Stimulated activated effector memory CD8-positive, alpha-beta T cell treated with anti-CD3 and anti-CD28 coated beads, Interleukin-12 subunit alpha, Interleukin-12 subunit beta, amount 100 ng/mL, for 72 hours (primary cell): ENCODE measurements at regions not wholly inside any gene's neighbourhood (a gene's known extent, or its start where the extent isn't known, plus 50 kb on each side); places are given as distances from the start of the nearest gene placed in this dataset.

Experiments
- ATAC-seq: fragments of 150-1000 bp; cut with Tn5 transposase; 2 replicates; pipeline ENCODE4 v1.10.0; 2021
- DNase-seq, 2 donors: peaks; one replicate each; pipeline ENCODE4 v3.0.0; 2021 to 2022; ENCODE audit warnings: low spot score in 2 of 2
- H3K27ac Mint-ChIP-seq: one replicate; pipeline ENCODE4 v1.8.0; 2022; ENCODE audit warnings: mild to moderate bottlenecking, mixed read lengths
- H3K36me3 Mint-ChIP-seq: one replicate; pipeline ENCODE4 v1.8.0; 2022; ENCODE audit warnings: mild to moderate bottlenecking, mixed read lengths
- H3K4me1 Mint-ChIP-seq: one replicate; pipeline ENCODE4 v1.8.0; 2022; ENCODE audit warnings: mixed read lengths
- H3K4me3 Mint-ChIP-seq: one replicate; pipeline ENCODE4 v1.8.0; 2022; ENCODE audit warnings: mild to moderate bottlenecking, mixed read lengths
- H3K9me3 Mint-ChIP-seq: one replicate; pipeline ENCODE4 v1.8.0; 2022; ENCODE audit warnings: mixed read lengths

DNA sequence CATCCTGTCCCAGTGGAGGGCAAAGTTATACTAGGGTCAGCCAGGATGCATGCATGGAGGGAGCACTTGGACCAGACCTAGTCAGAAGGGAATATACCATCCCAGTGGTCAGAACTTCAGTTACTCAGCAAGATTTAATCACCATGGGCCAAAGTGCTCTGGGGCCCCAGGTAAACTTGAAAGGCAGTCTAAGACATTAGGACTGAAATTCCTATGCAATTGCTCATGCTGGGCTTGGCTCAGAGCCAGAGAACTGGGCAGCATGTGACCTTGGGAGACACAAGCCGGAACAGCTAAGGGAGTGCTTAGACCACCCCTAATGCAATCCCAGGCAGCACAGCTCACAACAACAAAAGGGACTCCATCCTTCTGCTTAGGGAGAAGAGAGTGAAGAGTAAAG, 401.3 kb downstream of the KCNJ3 start:
- peaks cover 19% of the 10 kb centered on the region for H3K9me3 Mint-ChIP-seq
- no peak for ATAC-seq
- H3K4me1 Mint-ChIP-seq = no peaks in the 10 kb centered on the region
- H3K27ac Mint-ChIP-seq = no peak overlapping the region
- H3K4me3 Mint-ChIP-seq = no peak overlapping the region
- no peak for DNase-seq
- no peaks in the 10 kb centered on the region for H3K36me3 Mint-ChIP-seq

DNA sequence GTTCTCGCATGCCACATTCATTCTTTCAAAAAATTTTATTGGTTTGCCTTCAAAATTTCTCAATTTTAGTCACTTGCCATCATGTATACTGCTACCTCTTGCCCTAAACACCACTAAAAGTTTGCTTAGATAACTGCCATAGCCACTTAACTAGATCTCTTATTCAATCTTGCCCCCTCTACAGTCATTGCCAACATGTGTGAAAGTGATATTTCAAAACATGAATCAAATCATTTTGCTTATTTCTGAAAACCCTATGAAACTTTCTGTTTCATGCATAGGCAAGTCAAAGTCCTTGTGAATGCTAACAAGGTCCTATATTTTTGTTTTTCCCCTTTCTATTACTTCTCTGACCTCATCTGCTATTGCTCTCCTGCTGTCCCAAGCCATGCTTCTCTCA, 397.1 kb downstream of the KCNJ3 start:
- no peak overlapping the region for H3K27ac Mint-ChIP-seq
- no peak for ATAC-seq
- peaks cover 12% of the 10 kb centered on the region for H3K9me3 Mint-ChIP-seq
- no peaks in the 10 kb centered on the region for H3K4me1 Mint-ChIP-seq
- no peak for DNase-seq
- H3K36me3 Mint-ChIP-seq = no peaks in the 10 kb centered on the region
- no peak overlapping the region for H3K4me3 Mint-ChIP-seq

GRCh38 chr2:155080373-155080772, 381.9 kb downstream of the KCNJ3 start:
- Mint-ChIP-seq H3K9me3 (peaks cover 7% of the 10 kb centered on the region), H3K36me3 (no peaks in the 10 kb centered on the region), H3K4me1 (no peaks in the 10 kb centered on the region), H3K27ac (no peak overlapping the region), H3K4me3 (no peak overlapping the region)
- ATAC-seq (no peak), DNase-seq (no peak)

DNA sequence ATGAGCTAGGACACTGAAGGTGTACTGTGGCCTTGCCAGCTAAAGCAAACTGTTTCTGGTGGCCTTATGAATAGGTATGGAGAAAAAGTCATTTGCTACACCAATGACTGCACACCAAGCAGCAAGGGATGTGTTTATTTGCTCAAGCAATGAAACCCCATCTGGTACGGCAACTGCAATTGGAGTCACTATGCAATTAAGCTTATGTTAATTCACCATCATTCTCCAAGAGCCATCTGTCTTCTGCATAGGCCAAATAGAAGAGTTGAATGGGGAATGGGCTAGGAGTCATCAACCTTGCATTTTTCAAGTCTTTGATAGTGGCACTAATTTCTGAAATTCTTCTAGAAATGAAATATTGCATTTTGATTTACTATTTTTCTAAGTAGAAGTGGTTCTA, 372.0 kb downstream of the KCNJ3 start:
- Mint-ChIP-seq H3K4me1 (no peaks in the 10 kb centered on the region), H3K4me3 (no peak overlapping the region), H3K27ac (no peak overlapping the region), H3K9me3 (peaks cover 6% of the 10 kb centered on the region), H3K36me3 (no peaks in the 10 kb centered on the region)
- ATAC-seq (no peak), DNase-seq (no peak)

DNA sequence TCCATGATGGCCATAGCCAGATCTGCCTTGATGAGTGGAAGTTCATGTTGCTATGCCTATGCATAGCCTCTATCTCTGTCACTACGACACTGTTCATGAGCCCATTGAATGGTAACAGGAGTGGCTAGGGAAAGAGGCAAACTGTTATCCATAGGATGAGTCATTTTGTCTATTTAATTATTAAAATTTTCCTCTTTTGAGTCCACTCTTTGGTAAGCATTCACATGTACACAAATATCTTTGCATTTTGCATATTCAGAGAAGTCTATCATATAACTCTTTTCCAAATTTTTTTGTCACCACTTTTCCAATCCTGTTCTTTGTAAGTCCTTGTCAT, 364.4 kb downstream of the KCNJ3 start:
- Mint-ChIP-seq H3K4me1 (no peaks in the 10 kb centered on the region), H3K36me3 (no peaks in the 10 kb centered on the region), H3K27ac (no peak overlapping the region), H3K9me3 (peaks cover 6% of the 10 kb centered on the region), H3K4me3 (no peak overlapping the region)
- DNase-seq (no peak), ATAC-seq (no peak)

- Mint-ChIP-seq H3K9me3 (peaks cover 6% of the 10 kb centered on the region), H3K27ac (no peak overlapping the region), H3K36me3 (no peaks in the 10 kb centered on the region), H3K4me3 (no peak overlapping the region), H3K4me1 (no peaks in the 10 kb centered on the region)
- no peak for ATAC-seq
- no peak for DNase-seq
Measured at GRCh38 chr2:155062250-155062921, 363.9 kb downstream of the KCNJ3 start.

- Mint-ChIP-seq H3K36me3 (no peaks in the 10 kb centered on the region), H3K4me1 (no peaks in the 10 kb centered on the region), H3K4me3 (no peak overlapping the region), H3K9me3 (no peaks in the 10 kb centered on the region), H3K27ac (no peak overlapping the region)
- ATAC-seq (no peak), DNase-seq (no peak)
Measured at GRCh38 chr2:155060896-155061295, 362.4 kb downstream of the KCNJ3 start.

DNA sequence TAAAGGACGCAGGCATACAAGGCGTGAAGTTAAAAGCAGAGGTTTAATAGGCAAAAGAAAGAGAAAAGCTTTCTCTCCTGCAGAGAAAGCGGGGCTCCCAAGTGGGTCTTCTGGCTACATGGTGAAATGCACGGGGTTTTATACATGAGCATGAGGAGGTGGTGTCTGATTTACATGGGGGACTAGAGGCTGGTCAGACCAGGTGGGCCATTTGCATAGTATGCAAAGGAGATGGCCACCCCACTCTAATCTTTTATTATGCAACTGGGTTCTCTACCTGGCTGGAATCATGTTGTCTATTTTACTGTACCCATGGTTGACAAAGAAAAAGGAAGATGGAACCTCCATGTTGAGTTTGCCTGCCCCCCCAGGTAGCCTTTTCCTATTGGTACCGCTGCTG, 356.2 kb downstream of the KCNJ3 start:
- H3K9me3 Mint-ChIP-seq = peaks cover 9% of the 10 kb centered on the region
- H3K4me3 Mint-ChIP-seq = no peak overlapping the region
- ATAC-seq (no peak), DNase-seq (no peak)
- H3K36me3 Mint-ChIP-seq = no peaks in the 10 kb centered on the region
- no peaks in the 10 kb centered on the region for H3K4me1 Mint-ChIP-seq
- no peak overlapping the region for H3K27ac Mint-ChIP-seq

DNA sequence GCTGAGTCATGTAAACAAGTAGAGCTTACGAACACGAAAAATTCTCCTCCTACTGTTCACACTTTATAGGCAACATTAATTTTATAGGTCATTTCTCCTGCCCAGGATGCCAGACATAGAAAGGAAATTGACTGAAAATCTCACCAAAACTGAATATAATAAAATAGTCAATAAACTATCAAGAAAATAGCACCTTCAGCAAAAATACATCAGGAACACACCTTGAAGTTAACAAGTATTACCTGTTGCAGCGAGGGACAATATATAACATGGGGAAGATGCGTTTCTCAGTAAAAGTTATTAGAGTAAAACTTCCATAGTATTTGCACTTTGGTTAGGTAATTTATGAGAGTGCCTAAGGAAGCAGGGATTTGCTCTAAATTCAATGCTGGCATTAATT, 344.6 kb downstream of the KCNJ3 start:
- no peak for DNase-seq

DNA sequence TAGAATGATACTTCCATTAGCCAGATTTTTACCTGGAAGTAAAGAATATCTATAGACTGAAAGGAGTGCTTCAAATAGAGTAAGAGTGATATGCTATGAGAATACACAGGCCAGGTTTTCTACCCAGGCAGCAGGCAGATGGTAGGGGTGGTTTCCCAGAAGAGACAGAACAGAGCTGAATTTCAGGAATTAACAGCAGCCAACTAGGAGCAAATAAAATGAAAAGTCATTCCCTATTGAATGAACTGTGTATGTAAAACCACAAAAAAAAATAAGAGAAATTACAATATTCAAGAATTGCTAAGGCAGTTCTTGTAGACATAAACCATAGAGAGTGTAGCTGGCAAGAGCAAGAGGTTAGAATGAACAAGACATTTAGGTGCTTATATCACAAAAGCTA, 336.8 kb downstream of the KCNJ3 start:
- no peaks in the 10 kb centered on the region for H3K36me3 Mint-ChIP-seq
- DNase-seq (no peak), ATAC-seq (no peak)
- no peak overlapping the region for H3K4me3 Mint-ChIP-seq
- peaks cover 5% of the 10 kb centered on the region for H3K9me3 Mint-ChIP-seq
- H3K4me1 Mint-ChIP-seq = no peaks in the 10 kb centered on the region
- no peak overlapping the region for H3K27ac Mint-ChIP-seq

More for the DNA sequence above, 344.6 kb downstream of the KCNJ3 start:
- Mint-ChIP-seq H3K36me3 (no peaks in the 10 kb centered on the region), H3K4me3 (no peak overlapping the region), H3K27ac (no peak overlapping the region), H3K4me1 (no peaks in the 10 kb centered on the region), H3K9me3 (peaks cover 3% of the 10 kb centered on the region)
- no peak for ATAC-seq

GRCh38 chr2:155033652-155034051, 335.2 kb downstream of the KCNJ3 start:
- no peak overlapping the region for H3K4me3 Mint-ChIP-seq
- H3K4me1 Mint-ChIP-seq = no peaks in the 10 kb centered on the region
- H3K9me3 Mint-ChIP-seq = peaks cover 13% of the 10 kb centered on the region
- DNase-seq (no peak), ATAC-seq (no peak)
- H3K36me3 Mint-ChIP-seq = no peaks in the 10 kb centered on the region
- no peak overlapping the region for H3K27ac Mint-ChIP-seq

DNA sequence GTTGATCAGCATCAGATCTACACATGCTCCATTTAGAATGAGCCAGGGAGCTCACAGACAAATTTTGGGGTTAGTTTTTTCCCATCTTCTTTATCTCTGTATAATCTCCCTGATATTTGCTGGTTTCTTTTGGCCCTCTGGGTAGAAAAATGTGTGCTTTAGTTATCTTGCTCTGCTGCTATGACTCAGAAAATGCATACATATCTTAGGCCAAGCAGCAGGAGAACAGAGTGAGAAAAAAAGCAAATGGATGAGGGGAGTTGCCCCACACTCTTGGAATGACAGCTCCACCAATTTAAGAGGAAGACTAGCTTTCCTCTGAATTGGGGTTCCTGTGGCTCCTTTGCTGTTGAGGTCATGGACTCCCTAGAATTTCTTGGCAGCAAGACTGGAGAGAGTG, 331.8 kb downstream of the KCNJ3 start:
- ATAC-seq (no peak), DNase-seq (no peak)
- Mint-ChIP-seq H3K36me3 (no peaks in the 10 kb centered on the region), H3K4me1 (no peaks in the 10 kb centered on the region), H3K4me3 (no peak overlapping the region), H3K27ac (no peak overlapping the region), H3K9me3 (peaks cover 19% of the 10 kb centered on the region)

GRCh38 chr2:155026651-155027174, 328.2 kb downstream of the KCNJ3 start:
- DNase-seq (no peak), ATAC-seq (no peak)
- Mint-ChIP-seq H3K36me3 (no peaks in the 10 kb centered on the region), H3K27ac (no peak overlapping the region), H3K4me3 (no peak overlapping the region), H3K9me3 (peaks cover 19% of the 10 kb centered on the region), H3K4me1 (no peaks in the 10 kb centered on the region)

DNA sequence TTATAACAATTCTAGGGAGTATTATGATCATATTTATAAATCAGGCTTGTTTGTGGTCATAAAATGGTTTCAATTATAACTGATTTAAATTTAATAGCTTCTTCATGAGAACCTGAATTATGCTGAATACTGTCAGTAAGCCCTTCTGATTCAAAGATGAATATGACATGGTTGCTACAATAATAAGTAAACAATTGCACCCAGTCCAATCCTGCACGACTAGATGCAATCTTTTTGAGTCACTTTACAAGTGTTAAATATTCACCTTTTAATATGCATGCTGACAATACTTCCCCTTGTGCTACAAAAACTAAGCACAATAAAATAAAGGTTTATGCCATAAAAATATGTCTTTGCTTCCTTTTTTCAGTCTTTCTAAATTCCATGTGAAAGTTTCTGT, 325.2 kb downstream of the KCNJ3 start:
- Mint-ChIP-seq H3K36me3 (no peaks in the 10 kb centered on the region), H3K4me1 (no peaks in the 10 kb centered on the region), H3K9me3 (peaks cover 11% of the 10 kb centered on the region)

DNA sequence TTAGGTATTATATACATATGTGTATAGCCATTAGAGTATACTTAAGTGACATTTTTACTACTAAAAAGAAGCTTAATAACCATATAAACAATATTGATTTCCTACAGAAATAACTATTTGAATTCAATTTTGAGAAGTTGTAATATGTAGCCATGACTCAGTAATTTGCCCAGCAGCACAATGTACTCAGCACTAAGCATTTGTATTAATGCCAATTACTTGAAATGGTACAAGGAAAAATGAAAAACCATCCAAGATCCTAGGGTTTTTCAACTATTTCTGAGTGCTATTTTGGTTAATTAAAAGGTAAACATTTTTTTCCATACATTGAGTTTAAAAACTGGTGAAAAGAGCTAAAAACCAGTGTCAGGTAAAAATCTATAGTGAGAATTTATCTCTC, 324.0 kb downstream of the KCNJ3 start:
- DNase-seq = no peak
- Mint-ChIP-seq H3K4me3 (no peak overlapping the region), H3K4me1 (no peaks in the 10 kb centered on the region), H3K27ac (no peak overlapping the region), H3K9me3 (peaks cover 10% of the 10 kb centered on the region), H3K36me3 (no peaks in the 10 kb centered on the region)
- ATAC-seq = no peak

More for the DNA sequence above, 325.2 kb downstream of the KCNJ3 start:
- H3K4me3 Mint-ChIP-seq = no peak overlapping the region
- no peak overlapping the region for H3K27ac Mint-ChIP-seq
- ATAC-seq (no peak), DNase-seq (no peak)

- DNase-seq (no peak), ATAC-seq (no peak)
- no peak overlapping the region for H3K4me3 Mint-ChIP-seq
- H3K27ac Mint-ChIP-seq = no peak overlapping the region
- H3K4me1 Mint-ChIP-seq = no peaks in the 10 kb centered on the region
- no peaks in the 10 kb centered on the region for H3K36me3 Mint-ChIP-seq
- peaks cover 10% of the 10 kb centered on the region for H3K9me3 Mint-ChIP-seq
Measured at GRCh38 chr2:155021618-155022017, 323.1 kb downstream of the KCNJ3 start.

DNA sequence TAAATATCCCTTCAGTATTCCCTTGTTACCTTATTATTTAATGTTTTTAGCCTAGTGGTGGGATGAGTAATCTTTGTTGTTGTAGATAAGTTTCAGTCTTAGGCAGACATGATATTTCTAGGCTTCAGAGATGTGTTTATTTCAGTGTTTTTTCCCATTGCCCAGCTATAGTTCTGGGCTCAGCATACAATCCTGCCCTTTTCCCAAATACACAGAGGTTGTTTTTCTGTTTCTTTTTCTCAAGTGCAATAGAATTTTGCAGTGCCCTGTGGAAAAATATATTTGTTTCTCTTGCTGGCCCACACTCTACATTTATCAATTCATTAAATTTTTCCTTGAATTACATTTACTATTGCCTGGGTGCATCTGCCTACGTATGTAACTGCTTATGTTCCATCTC, 321.8 kb downstream of the KCNJ3 start:
- H3K9me3 Mint-ChIP-seq = peaks cover 8% of the 10 kb centered on the region
- H3K4me1 Mint-ChIP-seq = no peaks in the 10 kb centered on the region
- DNase-seq (no peak), ATAC-seq (no peak)
- H3K27ac Mint-ChIP-seq = no peak overlapping the region
- H3K36me3 Mint-ChIP-seq = no peaks in the 10 kb centered on the region
- H3K4me3 Mint-ChIP-seq = no peak overlapping the region
